ENCODE measurements at regions not wholly inside any gene's neighbourhood (a gene's known extent, or its start where the extent isn't known, plus 50 kb on each side); places are given as distances from the start of the nearest gene placed in this dataset.

DNA sequence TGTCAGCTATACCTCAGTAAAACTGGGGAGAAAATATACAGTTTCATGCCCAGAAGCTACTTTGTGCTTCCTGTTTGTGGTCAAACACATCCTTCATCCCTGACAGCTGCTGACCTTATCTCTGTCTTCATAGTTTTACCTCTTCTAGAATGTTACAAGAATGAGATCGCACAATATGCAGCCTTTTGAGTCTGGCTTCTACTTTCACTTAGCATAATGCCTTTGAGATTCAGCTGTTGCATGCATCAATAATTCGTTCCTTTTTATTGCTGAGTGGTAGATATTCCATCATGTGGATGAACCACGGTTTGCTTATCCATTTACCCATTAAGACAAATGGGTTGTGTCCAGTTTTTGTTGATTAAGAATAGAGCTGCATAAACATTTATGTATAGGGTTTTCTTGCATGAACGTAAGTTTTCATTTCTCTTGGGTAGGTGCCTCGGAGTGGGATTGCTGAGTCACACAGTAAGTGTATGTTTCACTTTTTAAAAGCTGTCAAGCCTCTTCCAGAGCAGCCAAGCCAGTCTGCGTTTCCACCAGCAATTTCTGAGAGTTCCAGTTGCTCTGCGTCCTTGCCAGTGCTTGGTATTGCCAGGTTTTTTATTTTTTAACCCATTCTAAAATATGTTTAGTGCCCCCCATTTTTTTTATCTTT is 86.6 kb upstream of the PAX1 start (continued):
- TF ChIP-seq, protein P1, sequence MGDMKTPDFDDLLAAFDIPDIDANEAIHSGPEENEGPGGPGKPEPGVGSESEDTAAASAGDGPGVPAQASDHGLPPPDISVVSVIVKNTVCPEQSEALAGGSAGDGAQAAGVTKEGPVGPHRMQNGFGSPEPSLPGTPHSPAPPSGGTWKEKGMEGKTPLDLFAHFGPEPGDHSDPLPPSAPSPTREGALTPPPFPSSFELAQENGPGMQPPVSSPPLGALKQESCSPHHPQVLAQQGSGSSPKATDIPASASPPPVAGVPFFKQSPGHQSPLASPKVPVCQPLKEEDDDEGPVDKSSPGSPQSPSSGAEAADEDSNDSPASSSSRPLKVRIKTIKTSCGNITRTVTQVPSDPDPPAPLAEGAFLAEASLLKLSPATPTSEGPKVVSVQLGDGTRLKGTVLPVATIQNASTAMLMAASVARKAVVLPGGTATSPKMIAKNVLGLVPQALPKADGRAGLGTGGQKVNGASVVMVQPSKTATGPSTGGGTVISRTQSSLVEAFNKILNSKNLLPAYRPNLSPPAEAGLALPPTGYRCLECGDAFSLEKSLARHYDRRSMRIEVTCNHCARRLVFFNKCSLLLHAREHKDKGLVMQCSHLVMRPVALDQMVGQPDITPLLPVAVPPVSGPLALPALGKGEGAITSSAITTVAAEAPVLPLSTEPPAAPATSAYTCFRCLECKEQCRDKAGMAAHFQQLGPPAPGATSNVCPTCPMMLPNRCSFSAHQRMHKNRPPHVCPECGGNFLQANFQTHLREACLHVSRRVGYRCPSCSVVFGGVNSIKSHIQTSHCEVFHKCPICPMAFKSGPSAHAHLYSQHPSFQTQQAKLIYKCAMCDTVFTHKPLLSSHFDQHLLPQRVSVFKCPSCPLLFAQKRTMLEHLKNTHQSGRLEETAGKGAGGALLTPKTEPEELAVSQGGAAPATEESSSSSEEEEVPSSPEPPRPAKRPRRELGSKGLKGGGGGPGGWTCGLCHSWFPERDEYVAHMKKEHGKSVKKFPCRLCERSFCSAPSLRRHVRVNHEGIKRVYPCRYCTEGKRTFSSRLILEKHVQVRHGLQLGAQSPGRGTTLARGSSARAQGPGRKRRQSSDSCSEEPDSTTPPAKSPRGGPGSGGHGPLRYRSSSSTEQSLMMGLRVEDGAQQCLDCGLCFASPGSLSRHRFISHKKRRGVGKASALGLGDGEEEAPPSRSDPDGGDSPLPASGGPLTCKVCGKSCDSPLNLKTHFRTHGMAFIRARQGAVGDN (IDR thresholded peaks at IDR 0.05), result no peak
- no peak for TF ChIP-seq ZSCAN29 (IDR thresholded peaks at IDR 0.05)
- TF ChIP-seq POLR2AphosphoS2 (IDR thresholded peaks at IDR 0.05; ENCODE audit: low read depth, low read length), result no peak
- no peak for TF ChIP-seq RCOR1 (conservative IDR thresholded peaks at IDR 0.05; ENCODE audit: low read depth, low read length)
- no peak for TF ChIP-seq SIN3A (IDR thresholded peaks at IDR 0.05; ENCODE audit: low read depth, low read length)
- no peak for TF ChIP-seq EED (IDR thresholded peaks at IDR 0.05; ENCODE audit: low read depth)
- TF ChIP-seq, protein P2, sequence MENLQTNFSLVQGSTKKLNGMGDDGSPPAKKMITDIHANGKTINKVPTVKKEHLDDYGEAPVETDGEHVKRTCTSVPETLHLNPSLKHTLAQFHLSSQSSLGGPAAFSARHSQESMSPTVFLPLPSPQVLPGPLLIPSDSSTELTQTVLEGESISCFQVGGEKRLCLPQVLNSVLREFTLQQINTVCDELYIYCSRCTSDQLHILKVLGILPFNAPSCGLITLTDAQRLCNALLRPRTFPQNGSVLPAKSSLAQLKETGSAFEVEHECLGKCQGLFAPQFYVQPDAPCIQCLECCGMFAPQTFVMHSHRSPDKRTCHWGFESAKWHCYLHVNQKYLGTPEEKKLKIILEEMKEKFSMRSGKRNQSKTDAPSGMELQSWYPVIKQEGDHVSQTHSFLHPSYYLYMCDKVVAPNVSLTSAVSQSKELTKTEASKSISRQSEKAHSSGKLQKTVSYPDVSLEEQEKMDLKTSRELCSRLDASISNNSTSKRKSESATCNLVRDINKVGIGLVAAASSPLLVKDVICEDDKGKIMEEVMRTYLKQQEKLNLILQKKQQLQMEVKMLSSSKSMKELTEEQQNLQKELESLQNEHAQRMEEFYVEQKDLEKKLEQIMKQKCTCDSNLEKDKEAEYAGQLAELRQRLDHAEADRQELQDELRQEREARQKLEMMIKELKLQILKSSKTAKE (IDR thresholded peaks at IDR 0.05; ENCODE audit: low read depth, poor library complexity, severe bottlenecking), result no peak
- TF ChIP-seq ZNF274 (IDR thresholded peaks at IDR 0.05; ENCODE audit: insufficient read depth, insufficient read length), result no peak
- TF ChIP-seq GABPA (IDR thresholded peaks at IDR 0.05; ENCODE audit: low read depth), result no peak
- TF ChIP-seq BHLHE40 (IDR thresholded peaks at IDR 0.05; ENCODE audit: borderline replicate concordance in 1 of 2, low read depth in 2 of 2, low read length in 1 of 2), result no peak
- no peak for TF ChIP-seq EZH2 (IDR thresholded peaks at IDR 0.05; ENCODE audit: borderline replicate concordance, control insufficient read depth, low read depth, low read length)

Measured in GM12878 (cell line).